HCT116 (cell line): ENCODE measurements at regions not wholly inside any gene's neighbourhood (a gene's known extent, or its start where the extent isn't known, plus 50 kb on each side); places are given as distances from the start of the nearest gene placed in this dataset.

Source experiments
- CBX3 ChIP-seq: IDR thresholded peaks from 2 replicates; pipeline ENCODE4 v1.6.1; 2012; ENCODE audit warnings: low read depth
- CTCF ChIP-seq, 3 experiments: fragments of 200-600 bp in 1 of 3; sonication (generic) in 1 of 3; IDR thresholded peaks in 2 of 3; conservative IDR thresholded peaks in 1 of 3; 2 replicates each; pipeline ENCODE4 v1.5.1; 2012 to 2017; ENCODE audit warnings: low read depth in 2 of 3, low read length in 2 of 3, antibody characterized with exemption in 1 of 3, borderline replicate concordance in 1 of 3, control low read depth in 1 of 3, mild to moderate bottlenecking in 1 of 3, mixed read lengths in 1 of 3, mixed run types in 1 of 3, moderate library complexity in 1 of 3; ENCODE audit not compliant: insufficient read depth in 1 of 3
- POLR2A ChIP-seq: IDR thresholded peaks from 2 replicates; pipeline ENCODE4 v1.7.0; 2011; ENCODE audit warnings: borderline replicate concordance; ENCODE audit not compliant: insufficient read depth, insufficient read length; ENCODE audit errors: extremely low read depth
- SP1 ChIP-seq: IDR thresholded peaks from 2 replicates; pipeline ENCODE4 v1.6.1; 2012; ENCODE audit warnings: low read depth
- ZNF274 ChIP-seq: fragments of 200-500 bp; sonication (Bioruptor generic); IDR thresholded peaks from 2 replicates; pipeline ENCODE4 v1.6.1; 2014; ENCODE audit warnings: mild to moderate bottlenecking, low read depth, low read length, inconsistent platforms

DNA sequence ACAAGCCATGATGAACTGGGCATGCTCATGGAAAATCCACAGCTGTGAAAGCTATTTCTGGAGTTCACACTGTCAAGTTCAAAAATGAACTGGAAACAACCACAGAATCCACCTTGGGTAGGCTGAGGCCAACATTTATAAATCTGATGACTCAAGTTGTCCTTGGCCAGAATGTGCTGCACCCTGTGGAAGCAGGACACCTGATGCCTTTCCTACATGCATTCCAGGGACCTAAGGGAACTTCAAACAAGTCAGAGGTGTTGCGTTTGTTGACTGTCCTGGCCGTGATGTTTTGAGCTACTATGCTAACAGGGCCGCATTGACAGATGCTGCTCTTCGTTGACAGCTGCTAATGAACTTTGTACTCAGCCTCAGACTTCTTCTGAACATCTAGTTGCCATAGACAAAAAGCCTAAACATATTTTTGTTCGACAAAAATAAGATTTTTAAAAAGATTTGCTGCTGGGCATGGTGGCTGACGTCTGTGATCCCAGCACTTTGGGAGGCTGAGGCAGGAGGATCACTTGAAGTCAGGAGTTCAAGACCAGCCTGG, 127.9 kb upstream of the SLC45A1 start:
- TF ChIP-seq CTCF (IDR thresholded peaks at IDR 0.05 in 2 of 3, conservative IDR thresholded peaks at IDR 0.05 in 1 of 3; ENCODE audit: borderline replicate concordance in 1 of 3, insufficient read depth in 1 of 3, low read depth in 2 of 3, low read length in 2 of 3) = no peak
- no peak for TF ChIP-seq ZNF274
- no peak for TF ChIP-seq SP1
- no peak for TF ChIP-seq CBX3
- TF ChIP-seq POLR2A = no peak
